HG02840 (cell line): ENCODE measurements at regions not wholly inside any gene's neighbourhood (a gene's known extent, or its start where the extent isn't known, plus 50 kb on each side); places are given as distances from the start of the nearest gene placed in this dataset.

Experiments
- ATAC-seq: cut with Tn5 transposase; IDR thresholded peaks from one replicate; pipeline ENCODE4 v1.9.1; 2021; ENCODE audit warnings: mild to moderate bottlenecking, moderate library complexity, moderate number of reproducible peaks; ENCODE audit not compliant: unreplicated experiment, low FRiP score

DNA sequence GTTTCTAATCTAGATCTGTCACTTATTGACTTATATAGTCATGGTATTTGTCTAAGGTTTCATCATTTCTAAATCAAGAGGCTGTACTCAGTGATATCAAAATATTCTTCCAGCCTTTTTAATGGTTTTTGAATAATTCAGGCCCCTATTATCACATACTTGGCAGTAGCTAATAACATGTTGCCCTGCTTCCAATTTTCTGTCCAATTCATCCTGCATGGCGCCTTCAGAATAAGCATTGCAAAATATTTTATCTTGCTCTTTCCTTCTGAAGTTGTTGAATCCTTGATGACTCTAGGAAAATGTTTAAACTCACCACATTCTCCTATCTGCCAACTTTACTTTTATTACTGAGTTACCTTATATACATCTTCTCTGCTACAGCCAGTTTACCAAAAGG is 517.2 kb upstream of the B3GALT2 start:
- ATAC-seq = no peak

- ATAC-seq = no peak
Measured at GRCh38 chr1:193703121-193703520, 516.7 kb upstream of the B3GALT2 start.

DNA sequence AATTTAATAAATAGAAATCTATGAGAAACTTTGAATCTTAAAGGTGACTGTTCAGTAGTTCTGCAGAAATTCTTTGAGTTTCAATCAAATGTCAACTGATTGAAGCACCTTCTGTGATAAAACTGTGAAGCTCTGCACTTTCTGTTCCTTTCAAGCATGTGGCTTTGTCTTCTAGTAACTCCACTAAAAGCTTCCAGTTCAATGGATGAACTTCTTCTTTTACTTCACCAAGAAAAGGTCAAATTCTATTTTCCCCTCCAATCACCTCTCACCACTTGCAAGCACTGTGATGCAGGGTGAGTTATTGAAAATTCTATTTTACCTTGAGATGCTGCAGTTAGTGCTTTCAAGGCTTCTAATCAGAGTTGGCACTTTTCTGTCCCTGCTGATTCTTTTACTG is 515.3 kb upstream of the B3GALT2 start:
- no peak for ATAC-seq

DNA sequence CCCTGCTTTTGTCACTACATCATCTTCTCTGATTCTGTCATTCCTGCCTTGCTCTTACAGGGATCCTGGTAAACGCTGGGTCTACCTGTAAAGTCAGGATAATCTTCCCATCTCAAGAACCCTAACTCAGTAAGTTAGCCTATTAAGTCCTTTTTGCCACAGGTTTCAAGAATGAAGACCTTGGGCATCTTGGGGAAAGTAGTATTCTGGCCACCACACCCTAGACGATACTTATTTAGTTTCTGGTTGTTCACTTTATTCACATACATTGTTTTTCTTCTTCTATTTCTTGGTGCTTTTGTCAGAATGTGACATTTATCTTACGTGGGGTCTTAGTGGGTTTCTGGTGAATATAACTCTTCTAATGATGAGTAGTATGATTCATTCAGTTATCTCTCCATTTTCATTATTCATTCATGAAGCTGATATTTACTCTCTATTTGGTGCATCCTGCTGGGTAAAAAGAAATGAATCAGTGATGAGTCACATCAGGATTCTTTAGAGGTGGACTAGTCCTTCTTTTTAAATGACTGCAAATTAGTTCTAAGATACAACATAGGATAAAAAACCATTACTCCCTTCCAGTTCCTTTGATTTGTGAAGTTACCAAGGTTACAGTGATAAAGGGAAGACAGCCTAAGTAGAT is 514.4 kb upstream of the B3GALT2 start:
- no peak for ATAC-seq

DNA sequence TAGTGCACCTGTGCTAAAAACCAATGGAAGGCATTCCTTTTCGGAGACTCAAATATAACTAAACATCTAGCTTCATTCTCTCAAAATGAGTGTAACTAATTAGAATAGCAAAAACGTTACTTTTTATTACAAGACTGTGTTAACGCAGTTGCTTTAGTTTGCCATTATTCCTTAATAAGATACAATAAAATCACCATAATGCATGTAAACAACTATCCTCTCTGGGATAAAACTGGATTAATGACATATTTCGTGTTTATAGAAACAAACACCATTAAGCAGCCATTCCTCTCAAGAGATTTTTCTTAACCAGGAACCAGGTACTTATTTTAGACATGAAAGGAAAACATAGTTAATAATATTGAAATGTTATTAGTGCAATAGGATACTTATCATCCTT is 512.8 kb upstream of the B3GALT2 start:
- no peak for ATAC-seq

DNA sequence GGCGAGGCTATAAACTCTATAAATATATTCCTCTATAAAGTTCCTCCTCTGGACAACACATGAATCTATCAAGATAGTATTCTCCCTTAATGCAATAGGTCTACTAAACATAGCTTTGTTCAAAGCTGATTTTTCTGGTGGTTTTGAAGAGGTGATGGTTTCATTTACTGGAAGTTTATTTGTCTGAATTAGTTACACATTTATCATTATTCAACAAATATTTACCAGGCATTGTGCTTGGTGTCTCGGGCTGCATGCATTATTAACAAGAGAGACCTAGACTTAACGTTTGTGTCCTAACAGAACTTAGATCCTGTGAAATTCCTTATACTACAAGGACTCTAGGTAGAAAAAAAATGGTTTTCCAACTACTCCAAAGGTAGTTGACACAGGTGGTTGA is 511.4 kb upstream of the B3GALT2 start:
- no peak for ATAC-seq

- no peak for ATAC-seq
Measured at GRCh38 chr1:193697115-193697762, 510.8 kb upstream of the B3GALT2 start.

- ATAC-seq = no peak
Measured at GRCh38 chr1:193694741-193695140, 508.3 kb upstream of the B3GALT2 start.

- no peak for ATAC-seq
Measured at GRCh38 chr1:193685986-193686385, 499.6 kb upstream of the B3GALT2 start.

DNA sequence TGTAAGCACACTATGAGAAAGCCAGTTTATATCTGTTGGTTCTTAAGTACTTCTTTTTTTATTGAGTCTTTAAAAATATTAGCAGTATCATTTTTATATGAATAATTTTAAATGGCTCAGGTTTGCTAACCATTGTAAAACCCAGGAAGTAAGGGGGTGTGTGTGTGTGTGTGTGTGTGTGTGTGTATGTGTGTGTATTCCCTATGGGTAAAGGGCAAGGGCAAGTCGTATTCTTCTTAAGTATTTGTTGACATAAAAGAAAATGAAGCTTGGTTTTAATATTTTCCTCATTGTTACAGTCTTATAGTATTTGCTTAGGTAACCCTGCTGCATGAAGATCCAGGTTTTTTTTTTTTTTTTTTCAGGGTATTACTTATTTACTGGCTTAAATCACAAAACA is 495.0 kb upstream of the B3GALT2 start:
- no peak for ATAC-seq

DNA sequence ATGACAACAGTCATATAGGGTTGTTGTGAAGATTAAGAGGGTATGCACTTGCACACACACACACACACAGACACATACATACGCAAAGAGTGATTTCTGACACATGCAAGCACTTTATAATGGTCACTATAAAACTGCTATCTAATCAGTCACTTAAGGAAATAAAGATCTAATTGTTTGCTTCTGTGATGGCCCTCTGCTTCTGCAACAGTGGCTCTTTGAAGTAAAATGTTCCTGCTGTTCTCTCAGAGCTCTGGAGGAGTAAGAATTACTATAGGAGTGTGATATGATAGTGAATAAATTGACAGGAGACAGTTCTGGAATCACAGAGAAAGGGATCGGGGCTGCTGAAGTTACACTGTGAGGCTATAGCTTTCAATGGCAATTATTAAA is 494.5 kb upstream of the B3GALT2 start:
- no peak for ATAC-seq

- no peak for ATAC-seq
Measured at GRCh38 chr1:193680247-193680923, 494.0 kb upstream of the B3GALT2 start.

- ATAC-seq = no peak
Measured at GRCh38 chr1:193677874-193678273, 491.5 kb upstream of the B3GALT2 start.

GRCh38 chr1:193676996-193677549 is 490.7 kb upstream of the B3GALT2 start:
- no peak for ATAC-seq

- ATAC-seq = no peak
Measured at GRCh38 chr1:193674292-193674944, 488.0 kb upstream of the B3GALT2 start.

DNA sequence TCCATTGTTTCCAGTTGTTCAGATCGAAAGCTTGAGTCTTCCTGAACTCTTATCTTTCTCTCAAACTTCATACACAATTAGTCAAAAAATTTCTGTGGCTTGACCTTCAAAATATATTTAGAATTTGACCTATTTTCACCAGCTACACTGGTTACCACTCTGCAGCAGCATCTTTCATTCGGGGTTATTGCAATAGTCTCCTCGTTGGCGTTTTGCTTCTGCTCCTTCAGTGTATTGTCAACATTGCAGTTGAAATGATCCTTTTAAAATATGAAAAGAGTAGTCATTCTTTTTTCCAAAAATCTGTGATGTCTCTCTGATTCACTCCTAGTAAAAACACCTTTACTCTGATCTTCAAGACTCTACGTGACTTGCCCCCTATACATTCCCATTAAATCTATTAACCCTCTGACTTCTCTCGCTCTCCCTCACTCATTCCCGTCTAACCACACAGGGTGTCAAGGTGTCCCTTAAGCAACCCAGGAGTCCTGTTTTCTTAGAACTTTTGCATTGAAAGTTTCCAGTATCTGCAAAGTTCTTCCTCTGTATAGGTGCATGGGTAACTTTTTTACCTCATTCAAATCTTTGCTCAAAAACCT is 480.2 kb upstream of the B3GALT2 start:
- no peak for ATAC-seq

- no peak for ATAC-seq
Measured at GRCh38 chr1:193663965-193664364, 477.6 kb upstream of the B3GALT2 start.

GRCh38 chr1:193662030-193662429 is 475.6 kb upstream of the B3GALT2 start:
- ATAC-seq = no peak

GRCh38 chr1:193661385-193661784 is 475.0 kb upstream of the B3GALT2 start:
- no peak for ATAC-seq

GRCh38 chr1:193660428-193660827 is 474.0 kb upstream of the B3GALT2 start:
- ATAC-seq = no peak

DNA sequence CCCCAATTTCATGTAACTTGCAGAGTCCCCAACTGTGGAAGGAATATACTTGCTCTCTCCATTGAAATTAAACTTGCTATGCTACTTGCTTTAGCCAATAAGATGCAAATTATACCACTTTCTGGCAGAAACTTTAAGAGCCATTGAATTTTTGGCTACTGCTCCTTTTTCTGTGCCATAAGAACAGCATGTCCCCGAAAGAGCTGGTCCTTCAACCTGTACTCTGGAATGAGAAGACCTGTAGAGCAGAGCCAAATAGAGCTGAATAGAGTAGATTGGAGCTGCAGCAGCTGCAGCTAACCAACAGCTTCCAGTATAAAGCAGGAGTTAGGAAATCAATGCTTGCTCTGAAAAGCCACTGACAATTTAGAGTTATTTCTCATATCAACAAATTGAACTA is 472.3 kb upstream of the B3GALT2 start:
- ATAC-seq = no peak
